PFSK-1 (cell line): ENCODE measurements at regions not wholly inside any gene's neighbourhood (a gene's known extent, or its start where the extent isn't known, plus 50 kb on each side); places are given as distances from the start of the nearest gene placed in this dataset.

Experiments
- FOXP2 ChIP-seq: optimal IDR thresholded peaks from 2 replicates; pipeline ENCODE3; 2011; ENCODE audit warnings: borderline replicate concordance, control low read depth, inconsistent platforms; ENCODE audit not compliant: insufficient read depth; ENCODE audit errors: extremely low read length, extremely low read depth
- POLR2AphosphoS5 ChIP-seq: IDR thresholded peaks from 2 replicates; pipeline ENCODE4 v1.6.1; 2012; ENCODE audit warnings: low read depth, mild to moderate bottlenecking, control low read depth, low read length, moderate library complexity
- SIN3A ChIP-seq: IDR thresholded peaks from 2 replicates; pipeline ENCODE4 v1.6.1; 2012; ENCODE audit warnings: mild to moderate bottlenecking, low read length, moderate library complexity, borderline replicate concordance; ENCODE audit not compliant: insufficient read depth
- TAF1 ChIP-seq: IDR thresholded peaks from 2 replicates; pipeline ENCODE4 v1.6.1; 2012; ENCODE audit warnings: low read length, control low read depth, borderline replicate concordance; ENCODE audit not compliant: insufficient read depth
- TF ChIP-seq, protein P1 (sequence below), 2 experiments: IDR thresholded peaks; 2 replicates each; pipeline versions ENCODE4 v1.6.1 to v1.8.0; 2011 to 2012; ENCODE audit warnings: low read depth in 2 of 2, low read length in 2 of 2, control low read depth in 1 of 2, inconsistent platforms in 1 of 2, mild to moderate bottlenecking in 1 of 2, moderate library complexity in 1 of 2; ENCODE audit not compliant: insufficient read depth in 1 of 2

DNA sequence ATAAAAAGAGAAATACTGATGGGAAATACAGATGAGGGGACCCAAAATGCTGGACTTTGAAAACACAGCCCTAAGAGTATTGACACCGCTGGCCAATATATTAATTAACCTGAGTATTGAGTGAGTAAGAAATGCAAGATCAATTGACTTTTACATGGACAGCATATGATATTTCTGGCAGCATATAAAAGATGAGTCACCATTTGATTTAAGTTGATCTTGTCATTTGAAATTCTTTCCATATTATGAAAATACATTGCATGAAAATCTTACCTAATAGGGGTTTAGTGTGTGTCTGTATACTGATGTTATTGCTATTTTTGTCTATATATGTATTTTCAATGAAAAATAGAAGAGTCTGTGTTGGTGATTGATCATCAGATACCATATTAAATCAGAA is 619.6 kb downstream of the KCTD12 start:
- no peak for TF ChIP-seq TAF1
- TF ChIP-seq, protein P1, sequence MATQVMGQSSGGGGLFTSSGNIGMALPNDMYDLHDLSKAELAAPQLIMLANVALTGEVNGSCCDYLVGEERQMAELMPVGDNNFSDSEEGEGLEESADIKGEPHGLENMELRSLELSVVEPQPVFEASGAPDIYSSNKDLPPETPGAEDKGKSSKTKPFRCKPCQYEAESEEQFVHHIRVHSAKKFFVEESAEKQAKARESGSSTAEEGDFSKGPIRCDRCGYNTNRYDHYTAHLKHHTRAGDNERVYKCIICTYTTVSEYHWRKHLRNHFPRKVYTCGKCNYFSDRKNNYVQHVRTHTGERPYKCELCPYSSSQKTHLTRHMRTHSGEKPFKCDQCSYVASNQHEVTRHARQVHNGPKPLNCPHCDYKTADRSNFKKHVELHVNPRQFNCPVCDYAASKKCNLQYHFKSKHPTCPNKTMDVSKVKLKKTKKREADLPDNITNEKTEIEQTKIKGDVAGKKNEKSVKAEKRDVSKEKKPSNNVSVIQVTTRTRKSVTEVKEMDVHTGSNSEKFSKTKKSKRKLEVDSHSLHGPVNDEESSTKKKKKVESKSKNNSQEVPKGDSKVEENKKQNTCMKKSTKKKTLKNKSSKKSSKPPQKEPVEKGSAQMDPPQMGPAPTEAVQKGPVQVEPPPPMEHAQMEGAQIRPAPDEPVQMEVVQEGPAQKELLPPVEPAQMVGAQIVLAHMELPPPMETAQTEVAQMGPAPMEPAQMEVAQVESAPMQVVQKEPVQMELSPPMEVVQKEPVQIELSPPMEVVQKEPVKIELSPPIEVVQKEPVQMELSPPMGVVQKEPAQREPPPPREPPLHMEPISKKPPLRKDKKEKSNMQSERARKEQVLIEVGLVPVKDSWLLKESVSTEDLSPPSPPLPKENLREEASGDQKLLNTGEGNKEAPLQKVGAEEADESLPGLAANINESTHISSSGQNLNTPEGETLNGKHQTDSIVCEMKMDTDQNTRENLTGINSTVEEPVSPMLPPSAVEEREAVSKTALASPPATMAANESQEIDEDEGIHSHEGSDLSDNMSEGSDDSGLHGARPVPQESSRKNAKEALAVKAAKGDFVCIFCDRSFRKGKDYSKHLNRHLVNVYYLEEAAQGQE (IDR thresholded peaks at IDR 0.05; ENCODE audit: insufficient read depth in 1 of 2, low read depth in 2 of 2, low read length in 2 of 2), result no peak
- no peak for TF ChIP-seq FOXP2
- no peak for TF ChIP-seq SIN3A
- TF ChIP-seq POLR2AphosphoS5, result no peak

GRCh38 chr13:76250211-76250610 is 614.1 kb downstream of the LMO7 start:
- TF ChIP-seq POLR2AphosphoS5 (no peak), SIN3A (no peak), TAF1 (no peak), FOXP2 (no peak)
- TF ChIP-seq, protein P1 (IDR thresholded peaks at IDR 0.05; ENCODE audit: insufficient read depth in 1 of 2, low read depth in 2 of 2, low read length in 2 of 2), result no peak

DNA sequence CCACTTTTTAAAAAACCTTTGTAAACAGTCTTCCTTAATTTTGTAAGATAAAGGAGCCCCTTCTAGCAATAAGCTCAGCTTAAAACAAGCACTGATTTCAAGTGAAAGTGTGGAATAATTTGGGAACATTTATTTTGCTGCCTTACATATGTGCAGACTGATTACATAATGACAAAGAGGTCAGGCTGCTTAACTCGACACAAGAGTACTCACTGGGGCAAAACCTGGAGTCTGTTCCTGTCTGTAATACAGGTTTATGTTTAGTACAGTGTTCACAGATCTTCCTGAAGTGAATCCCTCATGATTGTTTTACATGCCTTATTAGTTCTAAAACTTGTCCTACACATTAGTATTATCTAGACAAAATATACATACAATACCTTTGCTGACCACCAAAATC is 609.8 kb downstream of the LMO7 start:
- TF ChIP-seq SIN3A, result no peak
- no peak for TF ChIP-seq POLR2AphosphoS5
- TF ChIP-seq, protein P1 (IDR thresholded peaks at IDR 0.05; ENCODE audit: insufficient read depth in 1 of 2, low read depth in 2 of 2, low read length in 2 of 2), result no peak
- no peak for TF ChIP-seq FOXP2
- no peak for TF ChIP-seq TAF1

DNA sequence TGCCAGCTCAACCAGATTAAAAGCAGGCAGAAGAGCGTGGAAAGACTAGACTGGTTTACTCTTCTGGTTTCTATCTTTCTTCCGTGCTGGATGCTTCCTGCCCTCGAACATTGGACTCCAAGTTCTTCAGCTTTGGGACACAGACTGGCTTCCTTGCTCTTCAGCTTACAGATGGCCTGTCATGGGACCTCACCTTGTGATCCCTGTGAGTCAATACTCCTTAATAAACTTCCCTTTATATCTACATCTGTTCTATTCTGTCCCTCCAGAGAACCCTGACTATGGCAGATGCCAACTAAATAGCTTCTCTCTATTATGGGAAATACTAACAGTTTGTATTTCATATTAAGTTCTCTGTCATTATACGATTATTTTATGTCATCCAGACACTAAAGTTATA is 609.1 kb downstream of the LMO7 start:
- TF ChIP-seq, protein P1 (IDR thresholded peaks at IDR 0.05; ENCODE audit: insufficient read depth in 1 of 2, low read depth in 2 of 2, low read length in 2 of 2), result no peak
- no peak for TF ChIP-seq TAF1
- TF ChIP-seq SIN3A, result no peak
- TF ChIP-seq FOXP2, result no peak
- TF ChIP-seq POLR2AphosphoS5, result no peak
